Upper lobe of left lung (tissue), 6 donors: ENCODE measurements at regions not wholly inside any gene's neighbourhood (a gene's known extent, or its start where the extent isn't known, plus 50 kb on each side); places are given as distances from the start of the nearest gene placed in this dataset.

Source experiments
- ATAC-seq, 2 donors: fragments of 200-7000 bp; cut with Tn5 transposase; one replicate each; pipeline ENCODE4 v1.9.1; 2022; ENCODE audit warnings: mild to moderate bottlenecking in 2 of 2, moderate library complexity in 2 of 2; ENCODE audit not compliant: low FRiP score in 2 of 2
- DNase-seq, 2 donors: peaks; one replicate each; pipeline ENCODE4 v3.0.0-alpha.2; 2019 to 2020
- H3K27ac ChIP-seq, 4 donors: fragments of 200-600 bp; sonication (generic); one replicate each; pipeline ENCODE4 v1.5.1; 2016 to 2019
- H3K27me3 ChIP-seq, 4 donors: fragments of 200-600 bp; sonication (generic); one replicate each; pipeline ENCODE4 v1.5.1; 2017 to 2019
- H3K36me3 ChIP-seq, 4 donors: fragments of 200-600 bp; sonication (generic); one replicate each; pipeline ENCODE4 v1.5.1; 2016 to 2019
- H3K4me1 ChIP-seq, 4 donors: fragments of 200-600 bp; sonication (generic); one replicate each; pipeline ENCODE4 v1.5.1; 2018 to 2019
- H3K4me3 ChIP-seq, 4 donors: fragments of 200-600 bp; sonication (generic); one replicate each; pipeline ENCODE4 v1.5.1; 2017 to 2019; ENCODE audit warnings: mild to moderate bottlenecking in 2 of 4, moderate library complexity in 1 of 4
- H3K9me3 ChIP-seq, 4 donors: fragments of 200-600 bp; sonication (generic); one replicate each; pipeline ENCODE4 v1.5.1; 2018 to 2019
- EP300 ChIP-seq, 4 donors: sonication (generic); formaldehyde crosslinking; IDR thresholded peaks; one replicate each; pipeline ENCODE4 v1.5.1; 2017; ENCODE audit warnings: antibody characterized with exemption in 4 of 4, control low read depth in 2 of 4
- POLR2A ChIP-seq, 4 donors: fragments of 450-650 bp; IDR thresholded peaks; one replicate each; pipeline ENCODE4 v1.5.1; 2016 to 2017; ENCODE audit warnings: antibody characterized with exemption in 4 of 4, mild to moderate bottlenecking in 2 of 4
- POLR2AphosphoS5 ChIP-seq, 2 donors: sonication (generic); formaldehyde crosslinking; IDR thresholded peaks; one replicate each; pipeline ENCODE4 v1.5.1; 2017; ENCODE audit warnings: antibody characterized with exemption in 2 of 2
- WGBS, 2 donors: methylation state at CpG; one replicate each; pipeline ENCODE4 v1.1.5; 2017 to 2018; 5-methylcytosine and 5-hydroxymethylcytosine counted together
- TF ChIP-seq, protein P1 (sequence below), 6 experiments: fragments of 450-650 bp in 4 of 6; fragments of 200-600 bp in 2 of 6; sonication (generic) in 2 of 6; IDR thresholded peaks; one replicate each; pipeline ENCODE4 v1.5.1; 2016 to 2019; ENCODE audit warnings: antibody characterized with exemption in 6 of 6
- donor health status: DM: no; HTN: no; CAD: no; lungs with moderate emphysema.
- donor health status: DM: no; HTN: yes; CAD: no; lungs with severe emphysema.

GRCh38 chr13:34507630-34508029 is 434.4 kb upstream of the NBEA start:
- TF ChIP-seq POLR2AphosphoS5 (IDR thresholded peaks at IDR 0.05) (no peak), EP300 (IDR thresholded peaks at IDR 0.05) (no peak), POLR2A (IDR thresholded peaks at IDR 0.05) (no peak)
- TF ChIP-seq, protein P1, sequence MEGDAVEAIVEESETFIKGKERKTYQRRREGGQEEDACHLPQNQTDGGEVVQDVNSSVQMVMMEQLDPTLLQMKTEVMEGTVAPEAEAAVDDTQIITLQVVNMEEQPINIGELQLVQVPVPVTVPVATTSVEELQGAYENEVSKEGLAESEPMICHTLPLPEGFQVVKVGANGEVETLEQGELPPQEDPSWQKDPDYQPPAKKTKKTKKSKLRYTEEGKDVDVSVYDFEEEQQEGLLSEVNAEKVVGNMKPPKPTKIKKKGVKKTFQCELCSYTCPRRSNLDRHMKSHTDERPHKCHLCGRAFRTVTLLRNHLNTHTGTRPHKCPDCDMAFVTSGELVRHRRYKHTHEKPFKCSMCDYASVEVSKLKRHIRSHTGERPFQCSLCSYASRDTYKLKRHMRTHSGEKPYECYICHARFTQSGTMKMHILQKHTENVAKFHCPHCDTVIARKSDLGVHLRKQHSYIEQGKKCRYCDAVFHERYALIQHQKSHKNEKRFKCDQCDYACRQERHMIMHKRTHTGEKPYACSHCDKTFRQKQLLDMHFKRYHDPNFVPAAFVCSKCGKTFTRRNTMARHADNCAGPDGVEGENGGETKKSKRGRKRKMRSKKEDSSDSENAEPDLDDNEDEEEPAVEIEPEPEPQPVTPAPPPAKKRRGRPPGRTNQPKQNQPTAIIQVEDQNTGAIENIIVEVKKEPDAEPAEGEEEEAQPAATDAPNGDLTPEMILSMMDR (IDR thresholded peaks at IDR 0.05) = no peak
- ATAC-seq = no peak
- WGBS, 2 donors = 93% methylated on average over 4 of the region's 4 CpGs

GRCh38 chr13:34512817-34513216 is 429.3 kb upstream of the NBEA start:
- Histone ChIP-seq H3K9me3 (no peaks in the 10 kb centered on the region), H3K27me3 (no peaks in the 10 kb centered on the region), H3K27ac (no peak overlapping the region), H3K4me3 (no peak overlapping the region), H3K36me3 (no peaks in the 10 kb centered on the region), H3K4me1 (no peaks in the 10 kb centered on the region)
- TF ChIP-seq POLR2A (IDR thresholded peaks at IDR 0.05) = no peak
- no peak for TF ChIP-seq POLR2AphosphoS5 (IDR thresholded peaks at IDR 0.05)
- 80 to 83% methylated on average over 3 of the region's 3 CpGs for WGBS, 2 donors
- no peak for ATAC-seq
- no peak for DNase-seq

More at GRCh38 chr13:34507630-34508029, 434.4 kb upstream of the NBEA start:
- H3K9me3 ChIP-seq = no peaks in the 10 kb centered on the region
- no peaks in the 10 kb centered on the region for H3K36me3 ChIP-seq
- H3K4me1 ChIP-seq = no peaks in the 10 kb centered on the region
- no peak for DNase-seq
- no peak overlapping the region for H3K27ac ChIP-seq
- no peak overlapping the region for H3K4me3 ChIP-seq
- no peaks in the 10 kb centered on the region for H3K27me3 ChIP-seq

DNA sequence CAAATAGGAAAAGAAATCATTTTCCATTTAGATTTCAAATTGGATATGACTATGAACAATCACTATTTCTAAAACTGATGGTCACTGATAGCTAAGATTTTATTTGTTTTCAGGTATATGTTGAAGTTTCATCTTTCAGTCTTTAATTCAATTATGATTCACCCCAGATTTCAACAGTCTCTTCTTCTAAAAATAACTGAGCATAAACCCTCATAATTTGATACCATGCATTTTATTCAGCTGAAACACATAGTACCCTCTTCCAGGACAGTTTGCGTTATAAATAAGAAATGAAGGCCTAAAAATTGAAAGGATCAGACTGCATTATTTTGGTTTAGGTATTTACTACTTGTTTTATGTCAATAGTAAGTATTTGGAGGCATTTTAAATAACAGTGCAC is 428.5 kb upstream of the NBEA start:
- WGBS, 2 donors = 80 to 98% methylated on average over 1 of the region's 1 CpG
- no peak overlapping the region for H3K27ac ChIP-seq
- TF ChIP-seq EP300 (IDR thresholded peaks at IDR 0.05) = no peak
- no peak for TF ChIP-seq POLR2AphosphoS5 (IDR thresholded peaks at IDR 0.05)
- TF ChIP-seq POLR2A (IDR thresholded peaks at IDR 0.05) = no peak
- TF ChIP-seq, protein P1 (IDR thresholded peaks at IDR 0.05) = no peak
- H3K36me3 ChIP-seq = no peaks in the 10 kb centered on the region
- H3K4me3 ChIP-seq = no peak overlapping the region
- no peaks in the 10 kb centered on the region for H3K9me3 ChIP-seq
- ATAC-seq = no peak
- H3K27me3 ChIP-seq = no peaks in the 10 kb centered on the region
- H3K4me1 ChIP-seq = no peaks in the 10 kb centered on the region
- no peak for DNase-seq

- 93 to 96% methylated on average over 3 of the region's 3 CpGs for WGBS, 2 donors
- H3K36me3 ChIP-seq = no peaks in the 10 kb centered on the region
- DNase-seq (no peak), ATAC-seq (no peak)
- H3K4me1 ChIP-seq = no peaks in the 10 kb centered on the region
- TF ChIP-seq POLR2AphosphoS5 (IDR thresholded peaks at IDR 0.05) (no peak), POLR2A (IDR thresholded peaks at IDR 0.05) (no peak), EP300 (IDR thresholded peaks at IDR 0.05) (no peak)
- TF ChIP-seq, protein P1 (IDR thresholded peaks at IDR 0.05) = no peak
- no peak overlapping the region for H3K4me3 ChIP-seq
- no peak overlapping the region for H3K27ac ChIP-seq
- H3K27me3 ChIP-seq = no peaks in the 10 kb centered on the region
- H3K9me3 ChIP-seq = no peaks in the 10 kb centered on the region
Measured at GRCh38 chr13:34515201-34515600, 426.9 kb upstream of the NBEA start.

GRCh38 chr13:34521171-34521570 is 420.9 kb upstream of the NBEA start:
- WGBS, 2 donors = 54 to 79% methylated on average over 5 of the region's 5 CpGs
- DNase-seq (no peak), ATAC-seq (no peak)
- H3K36me3 ChIP-seq = no peaks in the 10 kb centered on the region
- H3K27ac ChIP-seq = no peak overlapping the region
- TF ChIP-seq POLR2A (IDR thresholded peaks at IDR 0.05) (no peak), POLR2AphosphoS5 (IDR thresholded peaks at IDR 0.05) (no peak), EP300 (IDR thresholded peaks at IDR 0.05) (no peak)
- TF ChIP-seq, protein P1 (IDR thresholded peaks at IDR 0.05) = no peak
- no peaks in the 10 kb centered on the region for H3K9me3 ChIP-seq
- no peaks in the 10 kb centered on the region for H3K27me3 ChIP-seq
- no peak overlapping the region for H3K4me3 ChIP-seq
- no peaks in the 10 kb centered on the region for H3K4me1 ChIP-seq
